Stomach (tissue), 8 donors: ENCODE measurements at regions not wholly inside any gene's neighbourhood (a gene's known extent, or its start where the extent isn't known, plus 50 kb on each side); places are given as distances from the start of the nearest gene placed in this dataset.

Experiments
- DNase-seq, 2 donors: peaks; one replicate each; pipeline versions ENCODE4 v3.0.0 to v3.0.0-alpha.2; 2013 to 2019
- H3K27ac ChIP-seq, 5 donors: fragments of 200-600 bp in 4 of 5; sonication (generic) in 4 of 5; one replicate each; pipeline ENCODE4 v1.5.1; 2013 to 2019; ENCODE audit warnings: mild to moderate bottlenecking in 1 of 5, moderate library complexity in 1 of 5
- H3K27me3 ChIP-seq, 3 donors: fragments of 200-600 bp; sonication (generic); one replicate each; pipeline ENCODE4 v1.5.1; 2017 to 2019; ENCODE audit warnings: mixed run types in 1 of 3
- H3K36me3 ChIP-seq, 4 donors: fragments of 200-600 bp; sonication (generic); 1 replicate in 3 of 4; 2 replicates in 1 of 4; pipeline ENCODE4 v1.5.1; 2016 to 2019
- H3K4me1 ChIP-seq, 4 donors: fragments of 200-600 bp; sonication (generic); one replicate each; pipeline ENCODE4 v1.5.1; 2016 to 2019
- H3K4me3 ChIP-seq, 4 donors: fragments of 200-600 bp; sonication (generic) in 3 of 4; one replicate each; pipeline ENCODE4 v1.5.1; 2016 to 2019; ENCODE audit warnings: mild to moderate bottlenecking in 1 of 4
- H3K9me3 ChIP-seq, 4 donors: fragments of 200-600 bp; sonication (generic); one replicate each; pipeline ENCODE4 v1.5.1; 2016 to 2019
- CTCF ChIP-seq, 7 experiments: fragments of 450-650 bp in 4 of 7; fragments of 200-600 bp in 3 of 7; sonication (generic) in 3 of 7; IDR thresholded peaks; one replicate each; pipeline ENCODE4 v1.5.1; 2016 to 2019; ENCODE audit warnings: antibody characterized with exemption in 7 of 7, control low read depth in 2 of 7, mild to moderate bottlenecking in 1 of 7
- EP300 ChIP-seq: sonication (generic); formaldehyde crosslinking; IDR thresholded peaks from one replicate; pipeline ENCODE4 v1.6.1; 2017; ENCODE audit warnings: antibody characterized with exemption
- POLR2A ChIP-seq, 4 donors: fragments of 450-650 bp; IDR thresholded peaks; one replicate each; pipeline ENCODE4 v1.6.1; 2016; ENCODE audit warnings: antibody characterized with exemption in 4 of 4, control low read depth in 2 of 4, mild to moderate bottlenecking in 1 of 4, moderate library complexity in 1 of 4
- POLR2AphosphoS5 ChIP-seq, 3 donors: sonication (generic); formaldehyde crosslinking; IDR thresholded peaks; one replicate each; pipeline ENCODE4 v1.6.1; 2016; ENCODE audit warnings: antibody characterized with exemption in 3 of 3
- WGBS, 5 donors: extraction: QIAGEN DNeasy Blood & Tissue Kit in 3 of 5; methylation state at CpG; one replicate each; pipeline versions ENCODE4 v1.1.5 to v1.1.7; 2013 to 2018; 5-methylcytosine and 5-hydroxymethylcytosine counted together
- intact Hi-C: fragments of 100-400 bp; cut with DNase I; formaldehyde crosslinking; loops from one replicate; pipeline ENCODE4 v1.15.1; 2023; ENCODE audit warnings: low total_unique reads
- donor health status: healthy with polysubstance abuse.
- donor health status: Bipolar disorder and iron deficiency.
- donor health status: healthy.

DNA sequence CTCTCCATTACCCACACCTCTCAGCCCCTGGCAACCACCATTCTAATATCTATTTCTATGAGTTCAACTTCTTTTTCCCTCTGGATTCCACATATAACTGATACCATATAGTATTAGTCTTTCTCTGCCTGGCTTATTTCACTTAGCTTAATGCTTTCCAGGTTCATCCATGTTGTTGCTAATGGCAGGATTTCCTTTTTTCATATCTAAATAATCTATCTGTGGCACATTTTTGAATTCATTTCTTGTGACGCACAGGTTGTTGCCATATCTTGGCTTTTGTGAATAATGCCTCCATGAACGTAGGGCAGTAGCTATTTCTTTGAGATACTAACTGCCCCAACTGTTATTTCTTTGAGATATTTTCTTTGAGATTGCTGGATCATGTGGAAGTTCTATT lies 235.6 kb downstream of the SPRY2 start:
- no peaks in the 10 kb centered on the region for H3K4me1 ChIP-seq
- intact Hi-C loops = no loop called here
- H3K36me3 ChIP-seq = no peaks in the 10 kb centered on the region
- no peaks in the 10 kb centered on the region for H3K27me3 ChIP-seq
- H3K27ac ChIP-seq = no peak overlapping the region
- TF ChIP-seq EP300 = no peak
- no peak for TF ChIP-seq CTCF (IDR thresholded peaks at IDR 0.05)
- TF ChIP-seq POLR2AphosphoS5 (IDR thresholded peaks at IDR 0.05) = no peak
- TF ChIP-seq POLR2A (IDR thresholded peaks at IDR 0.05) = no peak
- no peaks in the 10 kb centered on the region for H3K9me3 ChIP-seq
- 75 to 87% (median 83%) methylated on average over 2 of the region's 2 CpGs for WGBS, 5 donors
- no peak overlapping the region for H3K4me3 ChIP-seq
- no peak for DNase-seq

DNA sequence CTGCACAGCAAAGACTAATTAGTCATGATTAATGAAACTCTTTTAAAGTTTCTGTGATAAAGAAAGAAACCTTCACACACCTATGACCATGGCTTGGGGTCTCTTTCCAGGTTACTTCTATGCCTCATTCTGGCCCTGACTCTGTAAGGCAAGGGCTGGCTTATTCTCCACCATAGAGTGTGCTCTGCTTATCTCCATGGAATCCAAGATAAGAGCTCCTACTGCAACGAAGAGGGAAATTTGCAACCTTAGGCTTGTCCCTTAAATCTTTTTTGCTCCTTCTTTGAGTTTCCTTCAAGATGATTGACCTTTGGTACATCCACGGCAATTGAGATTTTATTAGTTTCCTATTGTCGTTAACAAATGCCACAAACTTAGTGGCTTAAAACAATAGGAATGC lies 239.9 kb downstream of the SPRY2 start:
- H3K27me3 ChIP-seq = no peaks in the 10 kb centered on the region
- no peak for DNase-seq
- TF ChIP-seq CTCF (IDR thresholded peaks at IDR 0.05) (no peak), POLR2A (IDR thresholded peaks at IDR 0.05) (no peak), POLR2AphosphoS5 (IDR thresholded peaks at IDR 0.05) (no peak), EP300 (no peak)
- no peaks in the 10 kb centered on the region for H3K9me3 ChIP-seq
- WGBS, 5 donors = 45 to 67% (median 55%) methylated on average over 3 of the region's 3 CpGs
- intact Hi-C loops = no loop called here
- no peak overlapping the region for H3K27ac ChIP-seq
- H3K4me3 ChIP-seq = no peak overlapping the region
- H3K4me1 ChIP-seq = no peaks in the 10 kb centered on the region
- H3K36me3 ChIP-seq = no peaks in the 10 kb centered on the region

DNA sequence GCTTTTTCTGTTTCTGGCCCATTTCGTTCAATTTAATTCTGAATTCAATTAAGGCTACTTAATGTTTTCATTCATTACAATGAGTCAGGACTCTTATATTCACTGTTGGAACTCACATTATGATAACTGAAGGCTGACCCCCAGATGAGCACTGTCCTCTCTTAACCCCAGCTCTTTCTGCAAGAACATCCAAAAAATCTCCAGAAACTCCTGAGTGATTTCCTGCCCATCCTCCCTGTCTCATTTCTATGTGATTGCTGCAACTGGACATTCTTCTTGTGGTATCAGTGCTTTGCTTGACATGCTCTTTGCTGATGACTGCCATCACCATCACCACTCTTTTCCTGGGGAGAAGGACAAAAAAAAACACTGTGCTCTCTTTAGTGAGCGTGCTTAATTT lies 240.3 kb downstream of the SPRY2 start:
- Histone ChIP-seq H3K27ac (no peak overlapping the region), H3K9me3 (no peaks in the 10 kb centered on the region), H3K4me3 (no peak overlapping the region), H3K4me1 (no peaks in the 10 kb centered on the region), H3K27me3 (no peaks in the 10 kb centered on the region), H3K36me3 (no peaks in the 10 kb centered on the region)
- intact Hi-C loops = no loop called here
- 81 to 91% (median 89%) methylated on average over 2 of the region's 2 CpGs for WGBS, 5 donors
- no peak for TF ChIP-seq POLR2A (IDR thresholded peaks at IDR 0.05)
- TF ChIP-seq CTCF (IDR thresholded peaks at IDR 0.05) = no peak
- no peak for TF ChIP-seq EP300
- no peak for TF ChIP-seq POLR2AphosphoS5 (IDR thresholded peaks at IDR 0.05)
- no peak for DNase-seq

DNA sequence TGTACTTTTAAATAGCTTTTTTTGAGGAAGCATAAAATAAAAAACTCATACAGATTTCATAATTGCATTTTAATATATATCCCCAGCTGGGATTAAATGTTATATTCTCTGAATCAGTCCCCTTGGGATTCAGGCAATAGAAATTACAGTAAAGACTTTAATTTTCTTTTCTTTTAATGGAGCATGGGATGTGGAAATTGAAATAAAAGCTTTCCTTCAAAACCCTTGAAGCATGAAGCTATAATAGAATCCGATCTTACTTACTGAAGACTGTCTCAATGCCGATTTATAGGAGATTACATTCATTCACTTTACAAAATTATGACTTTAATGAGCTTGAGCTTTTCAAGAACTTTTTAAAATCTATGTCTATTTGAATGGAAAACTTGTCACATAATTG lies 243.4 kb downstream of the SPRY2 start:
- Histone ChIP-seq H3K27me3 (no peaks in the 10 kb centered on the region), H3K4me3 (no peak overlapping the region), H3K4me1 (no peaks in the 10 kb centered on the region), H3K9me3 (no peaks in the 10 kb centered on the region), H3K36me3 (no peaks in the 10 kb centered on the region), H3K27ac (no peak overlapping the region)
- no peak for DNase-seq
- 95 to 98% (median 97%) methylated on average over 2 of the region's 2 CpGs for WGBS, 5 donors
- TF ChIP-seq POLR2A (IDR thresholded peaks at IDR 0.05) = no peak
- no peak for TF ChIP-seq CTCF (IDR thresholded peaks at IDR 0.05)
- no peak for TF ChIP-seq EP300
- TF ChIP-seq POLR2AphosphoS5 (IDR thresholded peaks at IDR 0.05) = no peak
- intact Hi-C loops = no loop called here
